ENCODE measurements at regions not wholly inside any gene's neighbourhood (a gene's known extent, or its start where the extent isn't known, plus 50 kb on each side); places are given as distances from the start of the nearest gene placed in this dataset.
"Not testable (repeated sequence)": the region's sequence is repeated elsewhere in the genome, so short reads cannot be mapped to it uniquely, and the experiment has no call there.

DNA sequence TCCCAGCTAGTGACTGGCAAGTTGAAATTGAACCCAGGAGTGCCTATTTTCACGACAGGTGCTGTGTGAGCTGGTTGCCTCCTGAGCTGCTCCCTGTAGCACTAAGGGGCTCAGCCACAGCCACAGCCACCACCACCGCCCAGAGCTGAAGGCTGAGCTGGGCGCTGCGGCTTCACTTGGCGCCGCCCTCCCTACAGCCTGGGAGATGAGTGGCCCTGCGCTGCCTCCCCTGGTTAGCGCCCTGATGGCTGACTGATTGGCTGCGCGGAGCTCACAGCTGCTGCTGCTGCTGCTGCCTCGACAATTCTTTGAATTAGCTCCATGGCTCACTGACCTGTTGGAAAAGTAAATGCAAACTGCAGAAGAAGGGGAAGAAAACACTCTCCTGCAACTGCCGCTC is 91.8 kb upstream of the TMEM132E start:
- peaks cover 6% of the 10 kb centered on the region for H3K36me3 Mint-ChIP-seq (ENCODE audit: low read depth)
- H3K4me3 Mint-ChIP-seq, result no peak overlapping the region
- H3K9me3 ChIP-seq (ENCODE audit: control insufficient read depth, low read length, poor library complexity, severe bottlenecking), result no peaks in the 10 kb centered on the region
- DNase-seq, result no peak
- H3K27ac Mint-ChIP-seq, result no peak overlapping the region
- ATAC-seq, result no peak
- peaks cover 3% of the 10 kb centered on the region for H3K4me1 Mint-ChIP-seq
- peaks cover 88% of the 10 kb centered on the region for H3K27me3 Mint-ChIP-seq

DNA sequence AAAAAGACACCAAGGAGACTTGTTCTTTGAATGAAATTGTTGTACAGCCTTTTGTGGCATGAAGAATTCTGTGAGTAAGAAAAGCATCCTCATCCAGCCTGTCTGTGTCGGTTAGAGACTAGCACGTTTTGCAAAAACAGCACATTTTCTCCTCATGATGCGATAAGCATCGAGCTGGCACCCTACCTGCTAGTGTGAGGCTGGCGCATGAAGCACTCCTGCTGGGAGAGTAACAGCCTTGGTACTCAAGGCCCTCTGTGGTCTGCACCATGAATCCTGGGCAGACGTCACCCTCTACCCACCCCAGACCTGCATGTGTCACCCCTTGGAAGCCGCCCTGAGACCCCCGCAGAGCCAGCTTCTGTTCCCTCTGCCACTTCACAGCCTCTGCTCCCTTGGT is 92.6 kb upstream of the TMEM132E start:
- Mint-ChIP-seq H3K4me1 (peaks cover 3% of the 10 kb centered on the region), H3K36me3 (ENCODE audit: low read depth) (peaks cover 6% of the 10 kb centered on the region), H3K4me3 (no peak overlapping the region), H3K27me3 (peaks cover 88% of the 10 kb centered on the region), H3K27ac (no peak overlapping the region)
- H3K9me3 ChIP-seq (ENCODE audit: control insufficient read depth, low read length, poor library complexity, severe bottlenecking), result no peaks in the 10 kb centered on the region
- ATAC-seq (no peak), DNase-seq (no peak)

DNA sequence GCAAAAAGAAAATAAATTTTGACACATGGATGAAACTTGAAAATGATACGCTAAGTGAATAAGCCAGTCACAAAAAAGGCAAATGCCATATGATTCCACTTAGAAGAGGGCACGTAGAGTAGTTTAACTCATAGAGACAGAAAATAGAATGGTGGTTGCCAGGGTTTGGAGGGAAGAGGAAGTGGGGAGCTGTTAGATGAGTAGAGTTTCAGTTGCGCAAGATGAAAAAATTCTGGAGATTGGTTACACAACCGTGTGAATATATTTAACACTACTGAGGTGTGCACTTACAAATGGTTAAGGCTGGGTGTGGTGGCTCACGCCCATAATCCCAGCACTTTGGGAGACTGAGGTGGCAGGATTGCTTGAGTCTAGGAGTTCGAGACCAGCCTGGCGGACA is 93.4 kb upstream of the TMEM132E start:
- Mint-ChIP-seq H3K27me3 (peaks cover 88% of the 10 kb centered on the region), H3K4me1 (peaks cover 3% of the 10 kb centered on the region), H3K36me3 (ENCODE audit: low read depth) (peaks cover 6% of the 10 kb centered on the region), H3K4me3 (no peak overlapping the region), H3K27ac (no peak overlapping the region)
- ATAC-seq (no peak), DNase-seq (no peak)
- H3K9me3 ChIP-seq (ENCODE audit: control insufficient read depth, low read length, poor library complexity, severe bottlenecking), result no peaks in the 10 kb centered on the region

DNA sequence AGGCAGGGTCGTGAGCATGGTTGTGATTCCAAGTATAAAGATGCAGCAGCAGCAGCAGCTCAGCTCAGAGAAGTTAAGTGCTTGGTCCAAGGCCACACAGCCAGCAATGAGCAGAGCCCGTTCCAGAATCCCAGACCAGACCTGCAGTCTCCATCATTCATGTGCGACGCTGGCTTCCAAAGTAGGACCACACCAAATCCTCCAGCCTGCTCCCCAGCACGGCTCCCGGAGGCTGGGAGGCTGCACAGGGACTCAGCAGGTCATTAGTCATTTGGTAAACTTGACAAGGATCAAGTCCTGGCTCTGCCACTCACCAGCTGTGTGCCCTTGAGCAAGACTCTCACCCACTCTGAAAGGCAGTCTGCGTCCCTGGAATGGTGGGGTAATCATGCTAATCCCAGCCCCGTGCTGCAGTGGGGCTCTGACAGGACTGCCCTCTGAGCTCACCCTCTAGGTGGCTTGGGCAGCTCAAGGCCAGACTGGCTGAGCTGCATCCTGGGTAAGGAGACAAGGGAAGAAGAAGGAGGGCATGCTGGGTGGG is 95.1 kb upstream of the TMEM132E start:
- Mint-ChIP-seq H3K36me3 (ENCODE audit: low read depth) (peaks cover 2% of the 10 kb centered on the region), H3K27ac (no peak overlapping the region), H3K4me1 (peaks cover 3% of the 10 kb centered on the region), H3K4me3 (no peak overlapping the region), H3K27me3 (peaks cover 79% of the 10 kb centered on the region)
- H3K9me3 ChIP-seq (ENCODE audit: control insufficient read depth, low read length, poor library complexity, severe bottlenecking), result no peaks in the 10 kb centered on the region
- no peak for ATAC-seq
- DNase-seq, result no peak

DNA sequence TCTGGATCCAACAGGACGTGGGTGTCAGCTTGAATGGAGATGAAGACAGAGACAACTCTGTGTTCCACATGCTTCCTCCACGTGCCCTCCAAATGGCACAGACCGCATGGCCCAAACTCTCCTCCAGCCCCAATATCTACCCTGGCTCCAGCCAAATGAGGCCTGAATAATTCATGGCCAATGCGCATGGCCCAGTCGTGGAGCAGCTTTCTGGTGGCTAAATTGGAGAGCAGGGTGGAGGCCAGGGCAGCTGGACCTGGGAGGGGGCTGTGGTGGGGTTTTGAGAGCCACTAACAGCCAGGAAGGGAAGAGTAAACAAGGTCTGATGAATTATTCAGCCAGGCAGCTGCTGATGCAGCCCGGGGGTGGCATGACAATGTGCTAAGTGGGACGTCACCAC is 96.7 kb upstream of the TMEM132E start:
- no peak for DNase-seq
- peaks cover 72% of the 10 kb centered on the region for H3K27me3 Mint-ChIP-seq
- H3K4me1 Mint-ChIP-seq, result peaks cover 3% of the 10 kb centered on the region
- H3K36me3 Mint-ChIP-seq (ENCODE audit: low read depth), result peaks cover 2% of the 10 kb centered on the region
- no peak for ATAC-seq
- no peak overlapping the region for H3K4me3 Mint-ChIP-seq
- no peak overlapping the region for H3K27ac Mint-ChIP-seq
- H3K9me3 ChIP-seq (ENCODE audit: control insufficient read depth, low read length, poor library complexity, severe bottlenecking), result no peaks in the 10 kb centered on the region

DNA sequence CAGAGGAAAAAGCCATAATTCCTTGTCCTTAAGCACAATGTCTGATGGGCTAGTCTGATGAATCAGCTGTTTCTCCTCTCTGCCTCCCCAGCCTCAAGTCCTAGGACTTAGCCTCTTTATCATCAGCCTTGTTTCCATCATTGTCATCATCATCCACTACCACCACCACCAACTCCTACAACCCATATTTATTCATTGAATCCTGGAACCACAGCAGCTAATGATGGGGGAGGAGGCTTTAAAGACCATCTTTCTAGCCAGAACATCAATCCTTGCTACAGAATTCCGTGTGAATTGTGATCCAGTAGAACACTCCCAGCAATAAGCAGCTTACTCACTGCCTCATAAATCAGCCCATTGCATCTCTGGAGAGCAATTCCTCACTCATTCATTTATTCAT is 97.6 kb upstream of the TMEM132E start:
- Mint-ChIP-seq H3K27me3 (peaks cover 63% of the 10 kb centered on the region), H3K4me1 (peaks cover 3% of the 10 kb centered on the region), H3K4me3 (no peak overlapping the region), H3K27ac (no peak overlapping the region), H3K36me3 (ENCODE audit: low read depth) (peaks cover 2% of the 10 kb centered on the region)
- DNase-seq (no peak), ATAC-seq (no peak)
- H3K9me3 ChIP-seq (ENCODE audit: control insufficient read depth, low read length, poor library complexity, severe bottlenecking), result no peaks in the 10 kb centered on the region

DNA sequence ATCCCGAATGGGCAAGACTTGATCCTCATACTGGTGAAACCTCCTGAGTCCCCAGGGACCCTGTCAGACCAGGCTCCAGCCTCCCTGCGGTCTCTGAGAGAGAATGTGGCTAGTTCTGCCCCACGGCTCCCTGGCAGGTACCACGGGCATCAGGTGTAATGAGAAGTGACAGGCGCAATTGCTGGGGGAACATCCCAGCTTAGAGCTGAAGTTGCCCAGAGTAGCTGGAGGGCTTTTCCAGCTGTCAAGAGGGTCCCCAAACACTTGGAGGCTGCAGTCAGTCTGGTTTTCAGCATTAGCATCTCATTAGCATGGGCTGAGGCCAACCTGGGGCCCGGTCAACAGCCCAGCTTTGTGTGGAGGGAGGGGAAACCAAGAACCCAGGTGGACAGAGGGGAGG is 100.0 kb upstream of the TMEM132E start:
- Mint-ChIP-seq H3K27me3 (peaks cover 56% of the 10 kb centered on the region), H3K27ac (no peak overlapping the region), H3K36me3 (ENCODE audit: low read depth) (no peaks in the 10 kb centered on the region), H3K4me1 (no peaks in the 10 kb centered on the region), H3K4me3 (no peak overlapping the region)
- ATAC-seq (no peak), DNase-seq (no peak)
- no peaks in the 10 kb centered on the region for H3K9me3 ChIP-seq (ENCODE audit: control insufficient read depth, low read length, poor library complexity, severe bottlenecking)

DNA sequence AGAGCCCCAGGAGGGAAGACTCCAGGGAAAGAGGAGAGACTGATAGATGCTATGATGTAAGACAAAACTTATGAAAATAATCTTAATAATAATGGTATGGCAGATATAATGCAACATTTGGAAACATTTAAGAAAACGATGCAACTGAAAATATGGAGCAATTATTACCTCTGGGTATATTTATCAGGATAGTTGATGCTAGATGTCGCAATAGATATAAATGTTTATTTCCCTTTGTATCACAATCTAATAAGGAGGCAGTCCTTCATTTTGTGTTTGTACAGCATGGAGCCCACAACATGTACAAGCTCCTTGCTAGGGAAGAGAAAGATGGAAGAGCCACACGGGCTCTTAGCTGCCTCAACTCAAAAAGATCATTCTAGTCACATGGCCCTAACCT is 101.1 kb upstream of the TMEM132E start:
- Mint-ChIP-seq H3K27me3 (peaks cover 57% of the 10 kb centered on the region), H3K4me1 (no peaks in the 10 kb centered on the region), H3K27ac (no peak overlapping the region), H3K4me3 (no peak overlapping the region), H3K36me3 (ENCODE audit: low read depth) (no peaks in the 10 kb centered on the region)
- DNase-seq, result no peak
- no peak for ATAC-seq
- H3K9me3 ChIP-seq (ENCODE audit: control insufficient read depth, low read length, poor library complexity, severe bottlenecking), result no peaks in the 10 kb centered on the region

DNA sequence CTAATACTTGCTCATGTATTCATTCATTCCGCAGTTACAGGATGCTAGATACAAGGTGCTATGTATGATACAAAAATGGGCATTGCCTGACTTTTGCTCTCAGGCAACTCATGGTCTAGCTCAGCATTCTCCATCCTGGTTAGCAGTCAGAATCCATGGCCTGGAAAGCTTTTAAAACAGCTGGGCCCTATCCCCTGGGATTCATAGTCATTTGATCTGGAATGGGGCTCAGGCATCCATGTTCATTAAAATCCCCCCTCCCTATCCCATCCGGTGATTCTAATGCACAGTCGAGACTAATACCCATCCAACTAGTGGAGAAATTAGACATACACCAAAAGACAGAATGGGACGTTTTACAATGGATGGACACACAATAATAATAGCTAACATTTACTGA is 104.1 kb upstream of the TMEM132E start:
- Mint-ChIP-seq H3K36me3 (ENCODE audit: low read depth) (no peaks in the 10 kb centered on the region), H3K4me3 (no peak overlapping the region), H3K27ac (no peak overlapping the region), H3K27me3 (peaks cover 35% of the 10 kb centered on the region), H3K4me1 (no peaks in the 10 kb centered on the region)
- H3K9me3 ChIP-seq (ENCODE audit: control insufficient read depth, low read length, poor library complexity, severe bottlenecking), result no peaks in the 10 kb centered on the region
- DNase-seq, result no peak
- ATAC-seq, result no peak

DNA sequence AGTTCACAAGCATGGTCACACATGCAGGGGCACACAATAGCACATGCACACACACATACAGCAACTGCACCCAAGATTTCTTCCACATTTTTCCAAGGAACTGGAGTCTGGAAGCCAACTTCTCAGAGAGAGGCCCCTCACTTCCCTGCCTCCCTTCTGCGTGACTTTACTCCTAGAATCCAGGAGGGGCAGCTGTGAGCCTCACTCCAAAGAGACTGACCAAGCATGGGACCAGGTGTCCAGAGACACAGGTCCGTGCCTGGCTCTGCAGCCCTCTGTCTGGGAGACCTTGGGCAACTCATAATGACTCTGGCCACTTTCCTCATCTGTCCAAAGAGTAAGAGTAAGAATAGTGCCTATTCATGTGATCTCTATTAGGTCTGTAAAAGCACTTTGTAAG is 104.7 kb upstream of the TMEM132E start:
- DNase-seq, result no peak
- ATAC-seq, result no peak
- Mint-ChIP-seq H3K36me3 (ENCODE audit: low read depth) (no peaks in the 10 kb centered on the region), H3K27me3 (peaks cover 35% of the 10 kb centered on the region), H3K4me3 (no peak overlapping the region), H3K27ac (no peak overlapping the region), H3K4me1 (no peaks in the 10 kb centered on the region)
- H3K9me3 ChIP-seq (ENCODE audit: control insufficient read depth, low read length, poor library complexity, severe bottlenecking), result no peaks in the 10 kb centered on the region

DNA sequence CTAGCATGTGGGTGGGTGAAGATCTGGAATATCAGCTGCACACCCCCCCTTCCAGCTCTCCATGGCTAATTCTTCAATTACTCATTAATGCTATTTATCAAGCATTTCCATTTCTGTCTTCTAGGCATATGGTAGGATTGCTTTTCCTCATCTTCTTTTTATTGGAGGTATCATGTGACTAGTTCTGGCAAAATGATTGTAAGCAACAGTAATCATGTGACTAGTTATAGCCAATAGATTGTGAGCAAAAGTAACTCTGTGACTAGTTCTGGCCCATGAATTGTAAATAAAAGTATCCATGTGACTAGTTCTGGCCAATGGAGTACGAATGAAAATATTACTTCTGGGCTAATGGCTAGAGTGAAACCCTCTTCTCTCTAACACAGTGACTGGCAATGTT is 107.0 kb upstream of the TMEM132E start:
- Mint-ChIP-seq H3K27me3 (peaks cover 30% of the 10 kb centered on the region), H3K4me3 (no peak overlapping the region), H3K4me1 (no peaks in the 10 kb centered on the region), H3K27ac (no peak overlapping the region), H3K36me3 (ENCODE audit: low read depth) (no peaks in the 10 kb centered on the region)
- no peaks in the 10 kb centered on the region for H3K9me3 ChIP-seq (ENCODE audit: control insufficient read depth, low read length, poor library complexity, severe bottlenecking)
- DNase-seq (no peak), ATAC-seq (no peak)

DNA sequence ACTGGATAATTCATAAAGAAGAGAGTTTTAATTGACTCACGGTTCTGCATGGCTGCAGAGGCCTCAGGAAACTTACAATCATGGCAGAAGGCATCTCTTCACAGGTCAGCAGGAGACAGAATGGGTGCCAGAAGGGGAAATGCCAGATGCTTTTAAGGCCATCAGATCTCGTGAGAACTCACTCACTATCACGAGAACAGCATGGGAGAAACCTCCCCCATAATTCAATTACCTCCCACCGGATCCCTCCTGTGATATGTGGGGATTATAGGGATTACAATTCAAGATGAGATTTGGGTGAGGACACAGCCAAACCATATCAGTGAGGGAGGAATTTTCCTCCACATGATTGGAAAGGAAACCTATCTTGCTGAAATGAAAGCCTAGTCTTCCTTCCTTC is 108.1 kb upstream of the TMEM132E start:
- H3K36me3 Mint-ChIP-seq (ENCODE audit: low read depth); H3K27ac Mint-ChIP-seq; H3K4me1 Mint-ChIP-seq; DNase-seq; H3K9me3 ChIP-seq (ENCODE audit: control insufficient read depth, low read length, poor library complexity, severe bottlenecking); ATAC-seq; H3K4me3 Mint-ChIP-seq: not testable (repeated sequence)
- H3K27me3 Mint-ChIP-seq, result peaks cover 35% of the 10 kb centered on the region

DNA sequence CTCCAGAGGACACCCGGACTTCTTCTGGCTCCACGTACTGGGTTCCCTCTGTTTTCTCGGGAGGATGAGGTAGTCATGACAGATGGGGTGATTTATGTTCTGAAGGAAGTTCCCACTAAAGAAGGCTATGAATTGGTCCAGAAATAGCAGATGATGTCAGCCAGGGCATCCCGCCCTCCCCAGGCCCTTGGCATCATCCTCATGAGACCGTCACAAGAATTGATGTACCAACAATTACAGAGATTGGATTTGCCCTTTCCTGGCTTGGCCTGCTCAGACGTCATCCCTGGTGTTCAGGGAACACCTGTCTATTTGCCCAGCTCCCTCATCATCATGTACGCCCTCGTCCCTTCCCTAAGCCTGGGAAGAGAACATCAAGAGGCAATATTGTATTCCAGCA is 102.8 kb upstream of the CCL1 start:
- peaks cover 2% of the 10 kb centered on the region for H3K36me3 Mint-ChIP-seq (ENCODE audit: low read depth)

DNA sequence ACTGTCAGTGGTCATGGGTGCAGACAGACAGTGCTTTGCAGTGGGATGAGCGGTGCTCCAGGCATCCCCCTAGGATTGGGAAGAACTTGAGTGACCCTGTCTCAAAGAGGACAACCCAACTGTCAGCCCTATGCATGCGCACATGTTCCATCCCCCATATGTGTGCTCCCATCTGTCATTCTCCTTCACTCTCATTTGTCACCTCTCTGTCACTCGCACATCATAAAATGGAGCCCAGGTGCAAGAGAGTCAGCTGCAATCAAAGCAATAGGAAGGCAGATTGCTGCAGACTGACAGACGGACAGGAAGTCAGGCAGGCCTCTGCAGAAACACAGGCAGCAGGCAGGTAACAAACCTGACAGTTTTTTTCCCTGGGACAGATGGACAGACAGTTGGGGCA is 101.8 kb upstream of the CCL1 start:
- H3K27me3 Mint-ChIP-seq, result peaks cover 61% of the 10 kb centered on the region
- peaks cover 2% of the 10 kb centered on the region for H3K36me3 Mint-ChIP-seq (ENCODE audit: low read depth)
- no peak for ATAC-seq
- H3K9me3 ChIP-seq (ENCODE audit: control insufficient read depth, low read length, poor library complexity, severe bottlenecking), result no peaks in the 10 kb centered on the region
- DNase-seq, result no peak
- no peaks in the 10 kb centered on the region for H3K4me1 Mint-ChIP-seq
- no peak overlapping the region for H3K4me3 Mint-ChIP-seq
- no peak overlapping the region for H3K27ac Mint-ChIP-seq

More for the DNA sequence above, 102.8 kb upstream of the CCL1 start:
- H3K9me3 ChIP-seq (ENCODE audit: control insufficient read depth, low read length, poor library complexity, severe bottlenecking), result no peaks in the 10 kb centered on the region
- no peaks in the 10 kb centered on the region for H3K4me1 Mint-ChIP-seq
- no peak overlapping the region for H3K27ac Mint-ChIP-seq
- H3K4me3 Mint-ChIP-seq, result no peak overlapping the region
- peaks cover 53% of the 10 kb centered on the region for H3K27me3 Mint-ChIP-seq
- DNase-seq (no peak), ATAC-seq (no peak)

Measured in T-helper 17 cell (primary cell).